Thyroid gland (tissue), 4 donors: ENCODE measurements at regions not wholly inside any gene's neighbourhood (a gene's known extent, or its start where the extent isn't known, plus 50 kb on each side); places are given as distances from the start of the nearest gene placed in this dataset.

Experiments used
- POLR2A ChIP-seq, 2 donors: fragments of 450-650 bp; IDR thresholded peaks; one replicate each; pipeline ENCODE4 v1.6.1; 2017; ENCODE audit warnings: antibody characterized with exemption in 2 of 2, mild to moderate bottlenecking in 2 of 2, moderate library complexity in 1 of 2
- TF ChIP-seq, protein P1 (sequence below), 6 experiments: fragments of 200-600 bp in 3 of 6; fragments of 450-650 bp in 3 of 6; sonication (generic) in 3 of 6; IDR thresholded peaks; one replicate each; pipeline ENCODE4 v1.5.1; 2016 to 2019; ENCODE audit warnings: antibody characterized with exemption in 6 of 6, mild to moderate bottlenecking in 2 of 6, inconsistent platforms in 1 of 6, moderate library complexity in 1 of 6

GRCh38 chr4:152020073-152020472, 259.3 kb upstream of the GATB start:
- TF ChIP-seq, protein P1, sequence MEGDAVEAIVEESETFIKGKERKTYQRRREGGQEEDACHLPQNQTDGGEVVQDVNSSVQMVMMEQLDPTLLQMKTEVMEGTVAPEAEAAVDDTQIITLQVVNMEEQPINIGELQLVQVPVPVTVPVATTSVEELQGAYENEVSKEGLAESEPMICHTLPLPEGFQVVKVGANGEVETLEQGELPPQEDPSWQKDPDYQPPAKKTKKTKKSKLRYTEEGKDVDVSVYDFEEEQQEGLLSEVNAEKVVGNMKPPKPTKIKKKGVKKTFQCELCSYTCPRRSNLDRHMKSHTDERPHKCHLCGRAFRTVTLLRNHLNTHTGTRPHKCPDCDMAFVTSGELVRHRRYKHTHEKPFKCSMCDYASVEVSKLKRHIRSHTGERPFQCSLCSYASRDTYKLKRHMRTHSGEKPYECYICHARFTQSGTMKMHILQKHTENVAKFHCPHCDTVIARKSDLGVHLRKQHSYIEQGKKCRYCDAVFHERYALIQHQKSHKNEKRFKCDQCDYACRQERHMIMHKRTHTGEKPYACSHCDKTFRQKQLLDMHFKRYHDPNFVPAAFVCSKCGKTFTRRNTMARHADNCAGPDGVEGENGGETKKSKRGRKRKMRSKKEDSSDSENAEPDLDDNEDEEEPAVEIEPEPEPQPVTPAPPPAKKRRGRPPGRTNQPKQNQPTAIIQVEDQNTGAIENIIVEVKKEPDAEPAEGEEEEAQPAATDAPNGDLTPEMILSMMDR (IDR thresholded peaks at IDR 0.05), result no peak
- no peak for TF ChIP-seq POLR2A (IDR thresholded peaks at IDR 0.05)
